AG04450 (cell line): ENCODE measurements at regions not wholly inside any gene's neighbourhood (a gene's known extent, or its start where the extent isn't known, plus 50 kb on each side); places are given as distances from the start of the nearest gene placed in this dataset.

Source experiments
- CTCF ChIA-PET: fragments of 300-600, 350-600 bp; formaldehyde crosslinking; extraction: SDS; loops from one replicate; lab custom pipeline; 2022; ENCODE audit warnings: antibody characterized with exemption, inconsistent platforms; lab: Charles Lee
- POLR2A ChIA-PET: fragments of 350-600 bp; formaldehyde crosslinking; extraction: SDS; loops from one replicate; lab custom pipeline; 2021; ENCODE audit warnings: antibody characterized with exemption, inconsistent platforms; lab: Yijun Ruan, JAX
- DNase-seq: peaks from one replicate; pipeline ENCODE4 v3.0.0-alpha.2; 2011; ENCODE audit warnings: low read depth, low spot score
- H3K27ac ChIP-seq: one replicate; pipeline ENCODE4 v1.5.1; 2012; ENCODE audit warnings: low read depth, low read length, control low read depth
- H3K27me3 ChIP-seq: one replicate; pipeline ENCODE4 v1.6.0; 2012; ENCODE audit warnings: low read length; ENCODE audit not compliant: control insufficient read depth, insufficient read depth
- H3K4me3 ChIP-seq: 2 replicates; pipeline ENCODE4 v1.5.1; 2011; ENCODE audit warnings: mild to moderate bottlenecking, low read depth, low read length, control low read depth
- H3K9me3 ChIP-seq: 2 replicates; pipeline ENCODE4 v1.5.1; 2012; ENCODE audit warnings: low read length; ENCODE audit not compliant: control insufficient read depth, insufficient read depth
- CTCF ChIP-seq: IDR thresholded peaks from 2 replicates; pipeline ENCODE4 v1.5.1; 2011; ENCODE audit warnings: low read depth, low read length, control low read depth, inconsistent platforms

- no peak for TF ChIP-seq CTCF
- Histone ChIP-seq H3K27me3 (no peaks in the 10 kb centered on the region), H3K4me3 (no peak overlapping the region), H3K27ac (no peak overlapping the region), H3K9me3 (peaks cover 6% of the 10 kb centered on the region; the same call in 1 of the 2 replicates)
- ChIA-PET CTCF (interaction anchor here (1.4 kb wide), 1 partner anchor 87 kb away, joined by 5 read pairs; no protein-coding TSS in a partner anchor), POLR2A (no interaction called here)
- DNase-seq = no peak
Measured at GRCh38 chr2:172374318-172375240, 52.8 kb upstream of the ITGA6 start.

GRCh38 chr2:172375251-172375650 lies 52.1 kb upstream of the ITGA6 start:
- H3K27ac ChIP-seq = no peak overlapping the region
- no peaks in the 10 kb centered on the region for H3K27me3 ChIP-seq
- ChIA-PET POLR2A (no interaction called here), CTCF (interaction anchor here (0.6 to 1.4 kb wide), 2 partner anchors 87 to 671 kb away, joined by 3 to 5 read pairs; no protein-coding TSS in a partner anchor)
- no peak for TF ChIP-seq CTCF
- peaks cover 6% of the 10 kb centered on the region; the same call in 1 of the 2 replicates for H3K9me3 ChIP-seq
- no peak for DNase-seq
- H3K4me3 ChIP-seq = no peak overlapping the region

GRCh38 chr2:172376016-172376415 lies 51.4 kb upstream of the ITGA6 start:
- H3K27ac ChIP-seq = no peak overlapping the region
- no peak for TF ChIP-seq CTCF
- ChIA-PET POLR2A (no interaction called here), CTCF (interaction anchor here (0.6 to 1.4 kb wide), 2 partner anchors 86 to 672 kb away, joined by 3 to 5 read pairs; no protein-coding TSS in a partner anchor)
- peaks cover 6% of the 10 kb centered on the region; the same call in 1 of the 2 replicates for H3K9me3 ChIP-seq
- H3K4me3 ChIP-seq = no peak overlapping the region
- H3K27me3 ChIP-seq = no peaks in the 10 kb centered on the region
- DNase-seq = no peak

- peaks cover 6% of the 10 kb centered on the region; the same call in 1 of the 2 replicates for H3K9me3 ChIP-seq
- H3K27me3 ChIP-seq = no peaks in the 10 kb centered on the region
- H3K4me3 ChIP-seq = no peak overlapping the region
- ChIA-PET CTCF (no interaction called here), POLR2A (no interaction called here)
- no peak for DNase-seq
- TF ChIP-seq CTCF = no peak
- H3K27ac ChIP-seq = no peak overlapping the region
Measured at GRCh38 chr2:172376505-172377125, 50.8 kb upstream of the ITGA6 start.

- ChIA-PET CTCF (no interaction called here), POLR2A (no interaction called here)
- DNase-seq = no peak
- Histone ChIP-seq H3K4me3 (no peak overlapping the region), H3K9me3 (peaks cover 6% of the 10 kb centered on the region; the same call in 1 of the 2 replicates), H3K27me3 (no peaks in the 10 kb centered on the region), H3K27ac (no peak overlapping the region)
- no peak for TF ChIP-seq CTCF
Measured at GRCh38 chr2:172377408-172377807, 50.0 kb upstream of the ITGA6 start.
